Mammary epithelial cell (primary cell): ENCODE measurements at regions not wholly inside any gene's neighbourhood (a gene's known extent, or its start where the extent isn't known, plus 50 kb on each side); places are given as distances from the start of the nearest gene placed in this dataset.

Experiments used
- EZH2 ChIP-seq: IDR thresholded peaks from 2 replicates; pipeline ENCODE4 v1.6.1; 2012; ENCODE audit warnings: low read length, inconsistent platforms, borderline replicate concordance
- TF ChIP-seq, protein P1 (sequence below), 2 donors: IDR thresholded peaks in 1 of 2; conservative IDR thresholded peaks in 1 of 2; 2 replicates each; pipeline ENCODE4 v1.5.1; 2011 to 2012; ENCODE audit warnings: inconsistent platforms in 2 of 2, low read length in 2 of 2, mild to moderate bottlenecking in 2 of 2, control low read depth in 1 of 2, low read depth in 1 of 2; ENCODE audit not compliant: insufficient read depth in 1 of 2; ENCODE audit errors: extremely low read depth in 1 of 2

GRCh38 chr6:153621491-153621890 lies 417.5 kb upstream of the OPRM1 start:
- TF ChIP-seq, protein P1, sequence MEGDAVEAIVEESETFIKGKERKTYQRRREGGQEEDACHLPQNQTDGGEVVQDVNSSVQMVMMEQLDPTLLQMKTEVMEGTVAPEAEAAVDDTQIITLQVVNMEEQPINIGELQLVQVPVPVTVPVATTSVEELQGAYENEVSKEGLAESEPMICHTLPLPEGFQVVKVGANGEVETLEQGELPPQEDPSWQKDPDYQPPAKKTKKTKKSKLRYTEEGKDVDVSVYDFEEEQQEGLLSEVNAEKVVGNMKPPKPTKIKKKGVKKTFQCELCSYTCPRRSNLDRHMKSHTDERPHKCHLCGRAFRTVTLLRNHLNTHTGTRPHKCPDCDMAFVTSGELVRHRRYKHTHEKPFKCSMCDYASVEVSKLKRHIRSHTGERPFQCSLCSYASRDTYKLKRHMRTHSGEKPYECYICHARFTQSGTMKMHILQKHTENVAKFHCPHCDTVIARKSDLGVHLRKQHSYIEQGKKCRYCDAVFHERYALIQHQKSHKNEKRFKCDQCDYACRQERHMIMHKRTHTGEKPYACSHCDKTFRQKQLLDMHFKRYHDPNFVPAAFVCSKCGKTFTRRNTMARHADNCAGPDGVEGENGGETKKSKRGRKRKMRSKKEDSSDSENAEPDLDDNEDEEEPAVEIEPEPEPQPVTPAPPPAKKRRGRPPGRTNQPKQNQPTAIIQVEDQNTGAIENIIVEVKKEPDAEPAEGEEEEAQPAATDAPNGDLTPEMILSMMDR (conservative IDR thresholded peaks at IDR 0.05 in 1 of 2, IDR thresholded peaks at IDR 0.05 in 1 of 2; ENCODE audit: extremely low read depth in 1 of 2, insufficient read depth in 1 of 2, low read depth in 1 of 2, low read length in 2 of 2): no peak
- no peak for TF ChIP-seq EZH2
